A549 (cell line): ENCODE measurements at regions not wholly inside any gene's neighbourhood (a gene's known extent, or its start where the extent isn't known, plus 50 kb on each side); places are given as distances from the start of the nearest gene placed in this dataset.

Source experiments
- CTCF ChIP-seq: fragments of >200 bp; sonication (Bioruptor Twin); formaldehyde crosslinking; IDR thresholded peaks from 3 replicates; pipeline ENCODE4 v1.5.1; 2016
- HDAC2 ChIP-seq: fragments of 200-600 bp; sonication (generic); IDR thresholded peaks from 2 replicates; pipeline ENCODE4 v1.6.1; 2016
- NFE2L2 ChIP-seq: fragments of 150-350 bp; conservative IDR thresholded peaks from 2 replicates; pipeline ENCODE4 v1.6.1; 2014; ENCODE audit warnings: low read length
- POLR2A ChIP-seq: IDR thresholded peaks from 2 replicates; pipeline ENCODE4 v1.6.1; 2012; ENCODE audit warnings: mild to moderate bottlenecking, low read length
- POLR2AphosphoS2 ChIP-seq: conservative IDR thresholded peaks from 2 replicates; pipeline ENCODE4 v1.6.1; 2012; ENCODE audit warnings: low read length, improper control_type of control experiment, inconsistent platforms
- RAD21 ChIP-seq, 2 experiments: fragments of >200 bp in 1 of 2; sonication (Bioruptor Twin) in 1 of 2; formaldehyde crosslinking in 1 of 2; IDR thresholded peaks in 1 of 2; conservative IDR thresholded peaks in 1 of 2; 2 replicates in 1 of 2; 3 replicates in 1 of 2; pipeline ENCODE4 v1.6.1; 2012 to 2018; ENCODE audit warnings: inconsistent platforms in 1 of 2
- RARB ChIP-seq: fragments of 250-450 bp; sonication (Bioruptor Pico); IDR thresholded peaks from 2 replicates; pipeline ENCODE4 v1.8.0; 2021; ENCODE audit warnings: mild to moderate bottlenecking, moderate library complexity

DNA sequence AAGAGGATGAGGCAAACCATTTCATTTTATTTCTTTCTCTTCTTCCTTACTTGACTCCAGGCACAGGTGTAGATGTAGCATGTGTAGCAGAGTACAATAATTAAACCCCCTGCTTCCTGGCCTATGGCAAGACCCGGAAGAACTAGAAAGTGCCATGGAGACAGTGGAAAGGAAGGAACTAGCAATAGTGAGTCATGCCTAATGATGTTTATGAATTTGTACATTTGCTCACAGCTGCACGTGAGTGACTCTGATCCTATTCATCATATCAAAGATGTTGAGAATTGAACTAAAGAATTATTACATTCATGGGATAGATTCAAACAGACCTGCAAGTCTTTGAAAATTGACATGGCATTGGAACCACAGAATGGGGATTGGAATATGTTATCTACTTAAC is 2233.9 kb upstream of the TENM3 start:
- TF ChIP-seq RARB (CRISPR knock-in tag): no peak
- TF ChIP-seq POLR2A: no peak
- TF ChIP-seq HDAC2: no peak
- TF ChIP-seq CTCF: no peak
- TF ChIP-seq NFE2L2: no peak
- no peak for TF ChIP-seq POLR2AphosphoS2
- TF ChIP-seq RAD21 (conservative IDR thresholded peaks at IDR 0.05 in 1 of 2, IDR thresholded peaks at IDR 0.05 in 1 of 2): no peak
